K562 (cell line): ENCODE measurements at regions not wholly inside any gene's neighbourhood (a gene's known extent, or its start where the extent isn't known, plus 50 kb on each side); places are given as distances from the start of the nearest gene placed in this dataset.

Source experiments
- ATAC-seq: fragments of 200-7000 bp; cut with Tn5 transposase; 3 replicates; pipeline ENCODE4 v1.9.1; 2020; ENCODE audit warnings: moderate library complexity
- BruUV-seq: library from RNA; stranded (reverse); fragments of 400-500 nt; replicated peaks from 2 replicates; lab custom pipeline; 2021; lab: Mats Ljungman, UMichigan
- CTCF ChIA-PET: fragments of 300-600 bp; formaldehyde crosslinking; extraction: SDS; loops from one replicate; lab custom pipeline; 2021; ENCODE audit warnings: low intra/inter-chr PET ratio; lab: Yijun Ruan, JAX
- POLR2A ChIA-PET: fragments of 300-600, 350-650 bp; sonication (Branson Sonifier 250); formaldehyde crosslinking; extraction: SDS; loops from one replicate; lab custom pipeline; 2021; ENCODE audit warnings: antibody characterized with exemption, inconsistent platforms; lab: Yijun Ruan, JAX
- DNase-seq, 4 experiments: peaks; one replicate each; pipeline versions ENCODE4 v3.0.0 to v3.0.0-alpha.2; 2011 to 2018; ENCODE audit warnings: low spot score in 3 of 4, mixed read lengths in 3 of 4; ENCODE audit errors: extremely low read depth in 1 of 4
- FAIRE-seq: peaks from 2 replicates; lab custom pipeline; 2011; peaks lifted over from hg19 to GRCh38; lab: Jason Lieb, UNC
- H2AFZ ChIP-seq: 2 replicates; pipeline ENCODE4 v1.6.0; 2011; ENCODE audit warnings: low read depth, low read length, control low read depth, inconsistent platforms
- H3K27ac ChIP-seq: fragments of 200-600 bp; 3 replicates; pipeline ENCODE4 v1.8.0; 2011; ENCODE audit warnings: low read depth, mild to moderate bottlenecking, control low read depth, inconsistent platforms, low read length, moderate library complexity, mixed read lengths; ENCODE audit errors: extremely low read depth
- H3K27me3 ChIP-seq, 2 experiments: fragments of 300-600 bp in 1 of 2; 2 replicates in 1 of 2; 3 replicates in 1 of 2; pipeline versions ENCODE4 v1.6.0 to v1.8.0; 2011; ENCODE audit warnings: inconsistent platforms in 2 of 2, low read length in 2 of 2, mild to moderate bottlenecking in 1 of 2, mixed read lengths in 1 of 2, moderate library complexity in 1 of 2; ENCODE audit not compliant: control insufficient read depth in 2 of 2, insufficient read depth in 2 of 2
- H3K36me3 ChIP-seq: fragments of 300-600 bp; 3 replicates; pipeline ENCODE4 v1.8.0; 2011; ENCODE audit warnings: mild to moderate bottlenecking, low read length, inconsistent platforms; ENCODE audit not compliant: control insufficient read depth, insufficient read depth
- H3K4me1 ChIP-seq, 2 experiments: fragments of 200-600 bp in 1 of 2; replicated peaks in 1 of 2; 2 replicates in 1 of 2; 3 replicates in 1 of 2; pipeline versions ENCODE4 v1.5.1 to v1.8.0; 2011; ENCODE audit warnings: inconsistent platforms in 2 of 2, low read length in 2 of 2, mild to moderate bottlenecking in 1 of 2, mixed read lengths in 1 of 2, moderate library complexity in 1 of 2; ENCODE audit not compliant: control insufficient read depth in 2 of 2, insufficient read depth in 2 of 2
- H3K4me2 ChIP-seq: 2 replicates; pipeline ENCODE4 v1.6.1; 2011; ENCODE audit warnings: low read length, control low read depth, inconsistent platforms, mixed read lengths; ENCODE audit not compliant: insufficient read depth
- H3K4me3 ChIP-seq: fragments of 200-600 bp; sonication (generic), shearing (Covaris generic); 2 replicates; pipeline ENCODE4 v1.5.1; 2016; ENCODE audit warnings: control low read depth, inconsistent platforms
- H3K79me2 ChIP-seq: fragments of 200-600 bp; 3 replicates; pipeline ENCODE4 v1.8.0; 2011; ENCODE audit warnings: low read length, inconsistent platforms; ENCODE audit not compliant: control insufficient read depth, insufficient read depth
- H3K9ac ChIP-seq, 2 experiments: 2 replicates each; pipeline versions ENCODE4 v1.6.0 to v1.6.1; 2011; ENCODE audit warnings: low read depth in 2 of 2, low read length in 2 of 2, control low read depth in 1 of 2, inconsistent platforms in 1 of 2, mild to moderate bottlenecking in 1 of 2, mixed read lengths in 1 of 2; ENCODE audit not compliant: insufficient read depth in 1 of 2
- H3K9me1 ChIP-seq: one replicate; pipeline ENCODE4 v1.6.0; 2011; ENCODE audit warnings: inconsistent platforms, mild to moderate bottlenecking, low read length, moderate library complexity; ENCODE audit not compliant: control insufficient read depth, insufficient read depth
- H3K9me3 ChIP-seq: replicated peaks from 2 replicates; pipeline ENCODE4 v1.5.1; 2011; ENCODE audit warnings: low read depth, low read length, inconsistent platforms; ENCODE audit not compliant: control insufficient read depth, insufficient read depth
- H4K20me1 ChIP-seq: replicated peaks from 2 replicates; pipeline ENCODE4 v1.6.1; 2011; ENCODE audit warnings: low read length, inconsistent platforms, mixed read lengths; ENCODE audit not compliant: control insufficient read depth, insufficient read depth
- DNMT1 ChIP-seq: fragments of 450-650 bp; IDR thresholded peaks from 2 replicates; pipeline ENCODE4 v1.6.1; 2016; ENCODE audit warnings: antibody characterized with exemption, mild to moderate bottlenecking
- NCOA1 ChIP-seq: fragments of 450-650 bp; IDR thresholded peaks from 2 replicates; pipeline ENCODE4 v1.6.1; 2016; ENCODE audit warnings: low read depth
- SMAD4 ChIP-seq: fragments of 250-450 bp; sonication (Bioruptor Pico); conservative IDR thresholded peaks from 2 replicates; pipeline ENCODE4 v1.8.0; 2021; ENCODE audit warnings: inconsistent platforms, mild to moderate bottlenecking, moderate library complexity
- THAP12 ChIP-seq: fragments of 250-450 bp; sonication (Bioruptor Pico); IDR thresholded peaks from 2 replicates; pipeline ENCODE4 v1.9.0; 2021; ENCODE audit warnings: mild to moderate bottlenecking, inconsistent platforms
- WGBS: fragments of 100-300 bp; shearing (Covaris generic); methylation state at CpG from one replicate; pipeline ENCODE4 v1.1.6; 2016; ENCODE audit warnings: low coverage, mixed read lengths; ENCODE audit not compliant: insufficient coverage; ENCODE audit errors: missing lambda C conversion rate; 5-methylcytosine and 5-hydroxymethylcytosine counted together
- in situ Hi-C: fragments of 300-500 bp; cut with MboI; formaldehyde crosslinking; loops from 4 replicates; pipeline ENCODE4 v1.15.0; 2018; ENCODE audit warnings: inconsistent platforms, mixed read lengths
- intact Hi-C: fragments of 100-400 bp; cut with micrococcal nuclease; formaldehyde crosslinking; loops from 2 replicates; pipeline ENCODE4 v1.14.2; 2022
- TF ChIP-seq, protein P1 (sequence below): sonication (generic); formaldehyde crosslinking; IDR thresholded peaks from 2 replicates; pipeline ENCODE4 v1.8.0; 2022; ENCODE audit warnings: missing genetic modification reagents, mild to moderate bottlenecking, borderline replicate concordance

GRCh38 chr12:78696267-78696666, 168.3 kb upstream of the SYT1 start:
- H3K27ac ChIP-seq, result no peak overlapping the region
- DNase-seq (no peak), ATAC-seq (no peak), FAIRE-seq (no peak)
- no peaks in the 10 kb centered on the region for H3K4me1 ChIP-seq
- no peak overlapping the region for H3K4me2 ChIP-seq
- no peak overlapping the region for H2AFZ ChIP-seq
- 0% methylated on average over 2 of the region's 2 CpGs for WGBS
- no peak overlapping the region for H3K9ac ChIP-seq
- ChIA-PET POLR2A (no interaction called here), CTCF (no interaction called here)
- H3K4me3 ChIP-seq, result no peak overlapping the region
- no peaks in the 10 kb centered on the region for H3K79me2 ChIP-seq
- TF ChIP-seq THAP12, result no peak
- TF ChIP-seq SMAD4, result no peak
- no peak for TF ChIP-seq NCOA1
- TF ChIP-seq, protein P1, sequence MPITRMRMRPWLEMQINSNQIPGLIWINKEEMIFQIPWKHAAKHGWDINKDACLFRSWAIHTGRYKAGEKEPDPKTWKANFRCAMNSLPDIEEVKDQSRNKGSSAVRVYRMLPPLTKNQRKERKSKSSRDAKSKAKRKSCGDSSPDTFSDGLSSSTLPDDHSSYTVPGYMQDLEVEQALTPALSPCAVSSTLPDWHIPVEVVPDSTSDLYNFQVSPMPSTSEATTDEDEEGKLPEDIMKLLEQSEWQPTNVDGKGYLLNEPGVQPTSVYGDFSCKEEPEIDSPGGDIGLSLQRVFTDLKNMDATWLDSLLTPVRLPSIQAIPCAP (CRISPR knock-in tag), result no peak
- no peak for TF ChIP-seq DNMT1
- in situ Hi-C loops (no loop called here), intact Hi-C loops (no loop called here)
- no peaks in the 10 kb centered on the region for H3K36me3 ChIP-seq
- BruUV-seq, result no TSS peak
- no peaks in the 10 kb centered on the region for H4K20me1 ChIP-seq
- no peaks in the 10 kb centered on the region for H3K27me3 ChIP-seq
- no peaks in the 10 kb centered on the region for H3K9me1 ChIP-seq
- no peaks in the 10 kb centered on the region for H3K9me3 ChIP-seq
